PC-9 (cell line): ENCODE measurements at regions not wholly inside any gene's neighbourhood (a gene's known extent, or its start where the extent isn't known, plus 50 kb on each side); places are given as distances from the start of the nearest gene placed in this dataset.
"Not testable (repeated sequence)": the region's sequence is repeated elsewhere in the genome, so short reads cannot be mapped to it uniquely, and the experiment has no call there.

Experiments
- BruUV-seq: library from RNA; stranded (reverse); fragments of 400-500 nt; replicated peaks from 2 replicates; lab custom pipeline; 2021; lab: Mats Ljungman, UMichigan
- CTCF ChIA-PET: fragments of 300-600 bp; sonication (Branson Sonifier 250); formaldehyde crosslinking; loops from one replicate; lab custom pipeline; 2022; ENCODE audit warnings: antibody characterized with exemption; lab: Charles Lee
- POLR2A ChIA-PET: fragments of 300-600 bp; sonication (Branson Sonifier 250); formaldehyde crosslinking; loops from one replicate; lab custom pipeline; 2022; ENCODE audit warnings: antibody characterized with exemption; ENCODE audit not compliant: unreplicated experiment; lab: Charles Lee
- DNase-seq, 2 experiments: peaks; one replicate each; pipeline versions ENCODE4 v3.0.0 to v3.0.0-alpha.2; 2015 to 2022; ENCODE audit warnings: mixed read lengths in 1 of 2
- H2AFZ ChIP-seq: fragments of 200-600 bp; sonication (generic); 2 replicates; pipeline ENCODE4 v1.8.1; 2017; ENCODE audit warnings: antibody characterized with exemption
- H3F3A ChIP-seq: fragments of 200-600 bp; sonication (generic); 2 replicates; pipeline ENCODE4 v1.8.1; 2017; ENCODE audit warnings: antibody characterized with exemption, mild to moderate bottlenecking, low read depth; ENCODE audit not compliant: insufficient read depth
- H3K27ac ChIP-seq: fragments of 200-600 bp; sonication (generic); 2 replicates; pipeline ENCODE4 v1.6.1; 2016; ENCODE audit warnings: mixed run types
- H3K27me3 ChIP-seq: fragments of 200-600 bp; sonication (generic); 2 replicates; pipeline ENCODE4 v1.6.1; 2016; ENCODE audit warnings: low read depth, mixed run types; ENCODE audit not compliant: insufficient read depth
- H3K36me3 ChIP-seq: fragments of 200-600 bp; sonication (generic); 2 replicates; pipeline ENCODE4 v1.6.1; 2016; ENCODE audit warnings: low read depth, mixed run types
- H3K4me1 ChIP-seq: fragments of 200-600 bp; sonication (generic); replicated peaks from 2 replicates; pipeline ENCODE4 v1.6.1; 2016; ENCODE audit warnings: mixed run types; ENCODE audit not compliant: insufficient read depth
- H3K4me2 ChIP-seq: fragments of 200-600 bp; sonication (generic); 2 replicates; pipeline ENCODE4 v1.6.1; 2017; ENCODE audit warnings: mixed run types
- H3K4me3 ChIP-seq: fragments of 200-600 bp; sonication (generic); 2 replicates; pipeline ENCODE4 v1.6.1; 2016; ENCODE audit warnings: mixed run types
- H3K79me2 ChIP-seq: fragments of 200-600 bp; sonication (generic); 2 replicates; pipeline ENCODE4 v1.6.1; 2017; ENCODE audit warnings: low read depth, mixed run types
- H3K9me2 ChIP-seq: fragments of 200-600 bp; sonication (generic); 2 replicates; pipeline ENCODE4 v1.8.1; 2017; ENCODE audit warnings: mild to moderate bottlenecking; ENCODE audit not compliant: insufficient read depth
- H3K9me3 ChIP-seq: fragments of 200-600 bp; sonication (generic); 2 replicates; pipeline ENCODE4 v1.8.1; 2016; ENCODE audit warnings: low read depth; ENCODE audit not compliant: insufficient read depth
- H4K20me1 ChIP-seq: fragments of 200-600 bp; sonication (generic); 2 replicates; pipeline ENCODE4 v1.8.1; 2017; ENCODE audit not compliant: insufficient read depth
- EZH2 ChIP-seq: fragments of 200-600 bp; sonication (generic); IDR thresholded peaks from 2 replicates; pipeline ENCODE4 v1.8.0; 2017; ENCODE audit warnings: antibody characterized with exemption, low read depth
- intact Hi-C: fragments of 100-400 bp; cut with micrococcal nuclease; formaldehyde crosslinking; loops from one replicate; pipeline ENCODE4 v1.10.0; 2022; ENCODE audit not compliant: unreplicated experiment
- TF ChIP-seq, protein P1 (sequence below): fragments of 200-600 bp; sonication (generic); conservative IDR thresholded peaks from 2 replicates; pipeline ENCODE4 v1.6.1; 2017; ENCODE audit warnings: mixed run types, antibody characterized with exemption, mild to moderate bottlenecking, moderate library complexity

GRCh38 chr6:26720663-26721218 lies 61.2 kb upstream of the ZNF322 start:
- H3K79me2 ChIP-seq, H3K4me3 ChIP-seq, H3K9me2 ChIP-seq, H3K4me1 ChIP-seq, H2AFZ ChIP-seq, BruUV-seq, POLR2A ChIA-PET, H3K36me3 ChIP-seq, H3F3A ChIP-seq, H3K9me3 ChIP-seq, H3K27ac ChIP-seq, intact Hi-C loops, H3K4me2 ChIP-seq, DNase-seq, H4K20me1 ChIP-seq, CTCF ChIA-PET, H3K27me3 ChIP-seq: not testable (repeated sequence)

DNA sequence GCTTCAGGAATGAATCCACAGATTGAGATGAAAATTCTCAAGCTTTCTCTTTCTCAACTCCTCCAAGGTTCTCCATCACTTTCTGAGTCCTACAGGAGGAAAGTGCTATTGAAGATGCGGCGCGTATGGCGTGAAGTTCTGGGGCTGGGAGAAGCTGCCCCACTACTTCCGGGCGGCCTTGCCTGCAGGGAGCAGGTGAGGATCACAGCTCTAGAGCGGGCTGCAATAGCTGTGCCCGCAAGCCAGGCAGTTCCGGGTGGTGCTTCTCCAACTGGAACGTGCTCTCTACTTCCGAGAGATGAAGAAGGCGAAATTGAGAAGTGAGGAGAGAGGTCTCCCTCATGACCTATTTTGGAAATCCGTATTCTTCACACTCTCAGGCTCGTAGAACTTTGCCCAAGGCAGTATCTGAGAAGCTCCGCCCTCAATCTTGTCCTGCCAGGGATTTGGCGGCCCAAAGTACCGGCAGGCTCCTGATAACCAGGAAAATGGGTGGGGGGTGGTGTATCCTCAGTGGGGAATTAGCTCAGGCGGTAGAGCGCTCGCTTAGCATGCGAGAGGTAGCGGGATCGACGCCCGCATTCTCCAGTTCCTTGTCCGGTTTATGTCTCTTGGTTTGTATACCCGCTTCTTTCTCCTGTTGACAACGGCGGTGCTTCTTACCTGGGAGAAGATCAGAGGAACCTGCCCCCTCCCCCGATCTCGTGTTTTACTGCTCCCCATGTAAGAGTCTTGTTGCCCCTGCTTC lies 70.6 kb upstream of the ZNF322 start:
- BruUV-seq, CTCF ChIA-PET, POLR2A ChIA-PET, H3K27ac ChIP-seq, H4K20me1 ChIP-seq, H3K9me2 ChIP-seq, H3K4me3 ChIP-seq, H3K36me3 ChIP-seq, H3K4me1 ChIP-seq, H3K27me3 ChIP-seq, intact Hi-C loops, H3F3A ChIP-seq, H3K4me2 ChIP-seq, DNase-seq, H3K9me3 ChIP-seq, H2AFZ ChIP-seq, H3K79me2 ChIP-seq: not testable (repeated sequence)

- H3K27ac ChIP-seq, intact Hi-C loops, CTCF ChIA-PET, H3K36me3 ChIP-seq, H3K27me3 ChIP-seq, H4K20me1 ChIP-seq, H3K79me2 ChIP-seq, POLR2A ChIA-PET, H3F3A ChIP-seq, H2AFZ ChIP-seq, H3K9me3 ChIP-seq, H3K4me2 ChIP-seq, H3K9me2 ChIP-seq, BruUV-seq, H3K4me1 ChIP-seq, DNase-seq, H3K4me3 ChIP-seq: not testable (repeated sequence)
Measured at GRCh38 chr6:26734776-26735472, 75.4 kb upstream of the ZNF322 start.

- peaks cover 15% of the 10 kb centered on the region for H3F3A ChIP-seq
- H3K9me2 ChIP-seq, result no peaks in the 10 kb centered on the region
- no peaks in the 10 kb centered on the region for H4K20me1 ChIP-seq
- H3K4me1 ChIP-seq, result no peaks in the 10 kb centered on the region
- H3K9me3 ChIP-seq, result 0 out of 2 replicates have a peak, but pooled peaks cover 5% of the 10 kb centered on the region
- H3K27ac ChIP-seq, result no peak overlapping the region
- H3K4me2 ChIP-seq, result no peak overlapping the region
- intact Hi-C loops, result no loop called here
- CTCF ChIA-PET, result no interaction called here
- no peak overlapping the region for H2AFZ ChIP-seq
- BruUV-seq, result no TSS peak
- no peaks in the 10 kb centered on the region for H3K79me2 ChIP-seq
- POLR2A ChIA-PET, result no interaction called here
- TF ChIP-seq, protein P1, sequence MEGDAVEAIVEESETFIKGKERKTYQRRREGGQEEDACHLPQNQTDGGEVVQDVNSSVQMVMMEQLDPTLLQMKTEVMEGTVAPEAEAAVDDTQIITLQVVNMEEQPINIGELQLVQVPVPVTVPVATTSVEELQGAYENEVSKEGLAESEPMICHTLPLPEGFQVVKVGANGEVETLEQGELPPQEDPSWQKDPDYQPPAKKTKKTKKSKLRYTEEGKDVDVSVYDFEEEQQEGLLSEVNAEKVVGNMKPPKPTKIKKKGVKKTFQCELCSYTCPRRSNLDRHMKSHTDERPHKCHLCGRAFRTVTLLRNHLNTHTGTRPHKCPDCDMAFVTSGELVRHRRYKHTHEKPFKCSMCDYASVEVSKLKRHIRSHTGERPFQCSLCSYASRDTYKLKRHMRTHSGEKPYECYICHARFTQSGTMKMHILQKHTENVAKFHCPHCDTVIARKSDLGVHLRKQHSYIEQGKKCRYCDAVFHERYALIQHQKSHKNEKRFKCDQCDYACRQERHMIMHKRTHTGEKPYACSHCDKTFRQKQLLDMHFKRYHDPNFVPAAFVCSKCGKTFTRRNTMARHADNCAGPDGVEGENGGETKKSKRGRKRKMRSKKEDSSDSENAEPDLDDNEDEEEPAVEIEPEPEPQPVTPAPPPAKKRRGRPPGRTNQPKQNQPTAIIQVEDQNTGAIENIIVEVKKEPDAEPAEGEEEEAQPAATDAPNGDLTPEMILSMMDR, result no peak
- TF ChIP-seq EZH2, result no peak
- H3K36me3 ChIP-seq, result no peaks in the 10 kb centered on the region
- DNase-seq, result no peak
- H3K27me3 ChIP-seq, result no peaks in the 10 kb centered on the region
- no peak overlapping the region for H3K4me3 ChIP-seq
Measured at GRCh38 chr6:26739811-26740210, 80.3 kb upstream of the ZNF322 start.
